MV-4-11 (cell line): ENCODE measurements at regions not wholly inside any gene's neighbourhood (a gene's known extent, or its start where the extent isn't known, plus 50 kb on each side); places are given as distances from the start of the nearest gene placed in this dataset.
A peak's percentile ranks its signal among the peaks of the same experiment; 100 is the strongest.
"Not testable (repeated sequence)": the region's sequence is repeated elsewhere in the genome, so short reads cannot be mapped to it uniquely, and the experiment has no call there.

Experiments used
- DNase-seq: peaks from one replicate; lab custom pipeline; 2025; lab: John Stamatoyannopoulos, UW

- DNase-seq: no peak
Observed at GRCh38 chr12:46945591-46945990, 119.8 kb upstream of the SLC38A4 start.

- DNase-seq: no peak
Observed at GRCh38 chr12:46946137-46946536, 120.3 kb upstream of the SLC38A4 start.

- DNase-seq: no peak
Observed at GRCh38 chr12:46948936-46949545, 123.2 kb upstream of the SLC38A4 start.

- DNase-seq: no peak
Observed at GRCh38 chr12:46950094-46950493, 124.3 kb upstream of the SLC38A4 start.

- no peak for DNase-seq
Observed at GRCh38 chr12:46952880-46953483, 126.4 kb upstream of the PCED1B start.

GRCh38 chr12:46956451-46957035 lies 122.9 kb upstream of the PCED1B start:
- DNase-seq: peak; percentile 93

- DNase-seq: no peak
Observed at GRCh38 chr12:46958053-46958452, 121.4 kb upstream of the PCED1B start.

- no peak for DNase-seq
Observed at GRCh38 chr12:46958599-46959290, 120.7 kb upstream of the PCED1B start.

- peak; percentile 77 for DNase-seq
Observed at GRCh38 chr12:46959502-46959901, 119.9 kb upstream of the PCED1B start.

GRCh38 chr12:46960681-46961080 lies 118.7 kb upstream of the PCED1B start:
- no peak for DNase-seq

GRCh38 chr12:46963191-46963590 lies 116.2 kb upstream of the PCED1B start:
- DNase-seq: no peak

GRCh38 chr12:46963977-46964971 lies 115.1 kb upstream of the PCED1B start:
- DNase-seq: peak; percentile 60

GRCh38 chr12:46965137-46965536 lies 114.3 kb upstream of the PCED1B start:
- DNase-seq: no peak

- no peak for DNase-seq
Observed at GRCh38 chr12:46965880-46966279, 113.5 kb upstream of the PCED1B start.

GRCh38 chr12:46970636-46971035 lies 108.8 kb upstream of the PCED1B start:
- no peak for DNase-seq

- not testable (repeated sequence) for DNase-seq
Observed at GRCh38 chr12:46973937-46974336, 105.5 kb upstream of the PCED1B start.

GRCh38 chr12:46977871-46978375 lies 101.5 kb upstream of the PCED1B start:
- DNase-seq: no peak

GRCh38 chr12:46981622-46982021 lies 97.8 kb upstream of the PCED1B start:
- no peak for DNase-seq

- DNase-seq: no peak
Observed at GRCh38 chr12:46982629-46983392, 96.6 kb upstream of the PCED1B start.

- no peak for DNase-seq
Observed at GRCh38 chr12:46983393-46983793, 96.0 kb upstream of the PCED1B start.
